ENCODE measurements at regions not wholly inside any gene's neighbourhood (a gene's known extent, or its start where the extent isn't known, plus 50 kb on each side); places are given as distances from the start of the nearest gene placed in this dataset.

GRCh38 chr16:85306071-85306792, 194.0 kb upstream of the CIBAR2 start (continued):
- no peak for TF ChIP-seq CBX2 (IDR thresholded peaks at IDR 0.05; ENCODE audit: low read depth, low read length)
- TF ChIP-seq CBX2 (CRISPR knock-in tag; IDR thresholded peaks at IDR 0.05; ENCODE audit: low read depth) = no peak
- no peak for TF ChIP-seq TERF1 (CRISPR knock-in tag; IDR thresholded peaks at IDR 0.05)
- no peak for TF ChIP-seq ATAD3A (CRISPR knock-in tag; IDR thresholded peaks at IDR 0.05)
- no peak for TF ChIP-seq KLF15 (CRISPR knock-in tag; IDR thresholded peaks at IDR 0.05; ENCODE audit: borderline replicate concordance)
- TF ChIP-seq PCBP2 (optimal IDR thresholded peaks at IDR 0.05; ENCODE audit: low read depth, low read length, poor library complexity, severe bottlenecking) = no peak
- no peak for TF ChIP-seq ZNF296 (CRISPR knock-in tag; conservative IDR thresholded peaks at IDR 0.05)
- TF ChIP-seq ZFP90 (CRISPR knock-in tag; IDR thresholded peaks at IDR 0.05; ENCODE audit: borderline replicate concordance) = no peak
- TF ChIP-seq ZNF292 (CRISPR knock-in tag; IDR thresholded peaks at IDR 0.05; ENCODE audit: borderline replicate concordance, low read depth) = peak; percentile 88; the same call in 1 of the 2 replicates
- peak; percentile 81 for TF ChIP-seq HOMEZ (CRISPR knock-in tag; IDR thresholded peaks at IDR 0.05; ENCODE audit: low read depth)
- peak; percentile 47; the same call in 1 of the 2 replicates for TF ChIP-seq CEBPB (IDR thresholded peaks at IDR 0.05; ENCODE audit: borderline replicate concordance, low read depth, low read length)
- TF ChIP-seq BORCS8-MEF2B (CRISPR knock-in tag; IDR thresholded peaks at IDR 0.05) = peak; percentile 86
- 0 out of 2 replicates have a peak, but pooled peaks have one; percentile 54 for TF ChIP-seq LBX2 (CRISPR knock-in tag; IDR thresholded peaks at IDR 0.05; ENCODE audit: borderline replicate concordance)
- no peak for TF ChIP-seq ZNF121 (CRISPR knock-in tag; IDR thresholded peaks at IDR 0.05)
- no peak for TF ChIP-seq SETDB1 (CRISPR knock-in tag; IDR thresholded peaks at IDR 0.05; ENCODE audit: borderline replicate concordance)
- TF ChIP-seq ZNF317 (CRISPR knock-in tag; IDR thresholded peaks at IDR 0.05) = no peak
- TF ChIP-seq ZMYM4 (CRISPR knock-in tag; IDR thresholded peaks at IDR 0.05) = peak; percentile 81
- peak; percentile 80 for TF ChIP-seq PPARG (CRISPR knock-in tag; conservative IDR thresholded peaks at IDR 0.05)
- no peak for TF ChIP-seq GLMP (CRISPR knock-in tag; IDR thresholded peaks at IDR 0.05; ENCODE audit: borderline replicate concordance)
- no peak; the same call in 1 of the 2 replicates for TF ChIP-seq ATF1 (CRISPR knock-in tag; IDR thresholded peaks at IDR 0.05)
- TF ChIP-seq CENPBD1 (CRISPR knock-in tag; IDR thresholded peaks at IDR 0.05; ENCODE audit: borderline replicate concordance, low read depth) = no peak
- TF ChIP-seq FOXK2 (IDR thresholded peaks at IDR 0.05) = peak; percentile 40; the same call in 1 of the 2 replicates
